NCI-H510A treated with DMSO at 0.1 percent for 48 hours (cell line): ENCODE measurements at regions not wholly inside any gene's neighbourhood (a gene's known extent, or its start where the extent isn't known, plus 50 kb on each side); places are given as distances from the start of the nearest gene placed in this dataset.

Experiments used
- DNase-seq: peaks from one replicate; lab custom pipeline; 2025; lab: John Stamatoyannopoulos, UW

GRCh38 chr4:82031376-82031927 is 342.3 kb downstream of the HNRNPD start:
- no peak for DNase-seq

GRCh38 chr4:82017680-82018079 is 356.1 kb downstream of the HNRNPD start:
- DNase-seq: no peak

GRCh38 chr4:82005158-82005557 is 368.6 kb downstream of the HNRNPD start:
- no peak for DNase-seq

GRCh38 chr4:81997313-81997712 is 376.5 kb downstream of the HNRNPD start:
- DNase-seq: no peak

GRCh38 chr4:81990898-81991297 is 382.9 kb downstream of the HNRNPD start:
- no peak for DNase-seq

GRCh38 chr4:81990211-81990610 is 383.6 kb downstream of the HNRNPD start:
- no peak for DNase-seq

GRCh38 chr4:81989202-81989601 is 384.6 kb downstream of the HNRNPD start:
- no peak for DNase-seq

- DNase-seq: no peak
Measured at GRCh38 chr4:81988178-81988577, 385.6 kb downstream of the HNRNPD start.

GRCh38 chr4:81984746-81985145 is 389.0 kb downstream of the HNRNPD start:
- no peak for DNase-seq

- no peak for DNase-seq
Measured at GRCh38 chr4:81982846-81983540, 390.8 kb downstream of the HNRNPD start.

GRCh38 chr4:81981218-81981617 is 392.6 kb downstream of the HNRNPD start:
- DNase-seq: no peak

- no peak for DNase-seq
Measured at GRCh38 chr4:81974523-81974922, 399.3 kb downstream of the HNRNPD start.

GRCh38 chr4:81971637-81972381 is 402.0 kb downstream of the HNRNPD start:
- no peak for DNase-seq

- no peak for DNase-seq
Measured at GRCh38 chr4:81971061-81971460, 402.7 kb downstream of the HNRNPD start.

- no peak for DNase-seq
Measured at GRCh38 chr4:81970454-81970853, 403.3 kb downstream of the HNRNPD start.

GRCh38 chr4:81966676-81967075 is 407.1 kb downstream of the HNRNPD start:
- DNase-seq: no peak

GRCh38 chr4:81965911-81966310 is 407.9 kb downstream of the HNRNPD start:
- DNase-seq: no peak

- no peak for DNase-seq
Measured at GRCh38 chr4:81965454-81965853, 408.3 kb downstream of the HNRNPD start.

- DNase-seq: no peak
Measured at GRCh38 chr4:81963763-81964020, 410.1 kb downstream of the HNRNPD start.

- DNase-seq: no peak
Measured at GRCh38 chr4:81963015-81963762, 410.6 kb downstream of the HNRNPD start.

GRCh38 chr4:81960961-81961360 is 412.8 kb downstream of the HNRNPD start:
- DNase-seq: no peak

- no peak for DNase-seq
Measured at GRCh38 chr4:81954271-81954670, 419.5 kb downstream of the HNRNPD start.

GRCh38 chr4:81951891-81952455 is 421.8 kb downstream of the HNRNPD start:
- no peak for DNase-seq
